ENCODE measurements at regions not wholly inside any gene's neighbourhood (a gene's known extent, or its start where the extent isn't known, plus 50 kb on each side); places are given as distances from the start of the nearest gene placed in this dataset.

DNA sequence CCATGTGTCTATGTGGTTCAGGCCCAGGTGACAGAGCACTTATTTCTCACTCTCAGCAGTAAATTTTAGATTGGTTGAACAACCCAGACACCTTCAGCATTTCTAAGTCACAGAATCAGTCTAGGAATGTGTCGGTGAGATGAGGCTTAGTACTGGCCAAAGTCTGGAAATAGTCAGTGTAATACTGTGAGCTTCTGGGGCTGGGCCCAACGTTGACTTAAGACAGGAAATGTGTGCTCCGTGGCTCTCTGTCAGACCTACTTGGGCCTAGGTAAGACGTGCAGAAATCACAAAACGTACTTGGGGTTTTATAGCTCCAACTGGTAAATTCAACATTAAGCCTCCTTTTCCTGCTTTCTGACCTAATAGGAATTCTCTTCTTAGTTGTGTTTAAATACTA is 160.3 kb upstream of the COL3A1 start:
- TF ChIP-seq, protein P1, sequence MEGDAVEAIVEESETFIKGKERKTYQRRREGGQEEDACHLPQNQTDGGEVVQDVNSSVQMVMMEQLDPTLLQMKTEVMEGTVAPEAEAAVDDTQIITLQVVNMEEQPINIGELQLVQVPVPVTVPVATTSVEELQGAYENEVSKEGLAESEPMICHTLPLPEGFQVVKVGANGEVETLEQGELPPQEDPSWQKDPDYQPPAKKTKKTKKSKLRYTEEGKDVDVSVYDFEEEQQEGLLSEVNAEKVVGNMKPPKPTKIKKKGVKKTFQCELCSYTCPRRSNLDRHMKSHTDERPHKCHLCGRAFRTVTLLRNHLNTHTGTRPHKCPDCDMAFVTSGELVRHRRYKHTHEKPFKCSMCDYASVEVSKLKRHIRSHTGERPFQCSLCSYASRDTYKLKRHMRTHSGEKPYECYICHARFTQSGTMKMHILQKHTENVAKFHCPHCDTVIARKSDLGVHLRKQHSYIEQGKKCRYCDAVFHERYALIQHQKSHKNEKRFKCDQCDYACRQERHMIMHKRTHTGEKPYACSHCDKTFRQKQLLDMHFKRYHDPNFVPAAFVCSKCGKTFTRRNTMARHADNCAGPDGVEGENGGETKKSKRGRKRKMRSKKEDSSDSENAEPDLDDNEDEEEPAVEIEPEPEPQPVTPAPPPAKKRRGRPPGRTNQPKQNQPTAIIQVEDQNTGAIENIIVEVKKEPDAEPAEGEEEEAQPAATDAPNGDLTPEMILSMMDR (IDR thresholded peaks at IDR 0.05), result no peak
- no peak for TF ChIP-seq POLR2A (IDR thresholded peaks at IDR 0.05)
